Common myeloid progenitor, CD34-positive (primary cell): ENCODE measurements at regions not wholly inside any gene's neighbourhood (a gene's known extent, or its start where the extent isn't known, plus 50 kb on each side); places are given as distances from the start of the nearest gene placed in this dataset.

Experiments used
- CTCF ChIA-PET: fragments of 350-600 bp; sonication (Branson Sonifier 250); formaldehyde crosslinking; loops from one replicate; lab custom pipeline; 2021; ENCODE audit warnings: antibody characterized with exemption; lab: Charles Lee
- POLR2A ChIA-PET: fragments of 350-600 bp; sonication (Branson Sonifier 250); formaldehyde crosslinking; loops from one replicate; lab custom pipeline; 2021; ENCODE audit warnings: antibody characterized with exemption; lab: Charles Lee
- DNase-seq, 3 donors: peaks; one replicate each; pipeline versions ENCODE4 v3.0.0 to v3.0.0-alpha.2; 2013
- H3K27ac ChIP-seq, 2 experiments: 1 replicate in 1 of 2; 2 replicates in 1 of 2; pipeline ENCODE4 v1.7.0; 2013; ENCODE audit warnings: inconsistent platforms in 2 of 2, low read length in 2 of 2, mild to moderate bottlenecking in 2 of 2, low read depth in 1 of 2, moderate library complexity in 1 of 2; ENCODE audit not compliant: severe bottlenecking in 2 of 2, insufficient read depth in 1 of 2, poor library complexity in 1 of 2
- H3K27me3 ChIP-seq, 5 experiments: replicated peaks in 2 of 5; 1 replicate in 3 of 5; 2 replicates in 2 of 5; pipeline versions ENCODE4 v1.6.1 to v1.7.0; 2013; ENCODE audit warnings: low read length in 4 of 5, mild to moderate bottlenecking in 2 of 5, moderate library complexity in 2 of 5, inconsistent platforms in 1 of 5; ENCODE audit not compliant: insufficient read depth in 5 of 5, control insufficient read depth in 4 of 5
- H3K36me3 ChIP-seq, 4 experiments: 1 replicate in 2 of 4; 2 replicates in 2 of 4; pipeline versions ENCODE4 v1.6.1 to v1.7.0; 2013; ENCODE audit warnings: low read length in 3 of 4, control low read depth in 1 of 4, mild to moderate bottlenecking in 1 of 4; ENCODE audit not compliant: control insufficient read depth in 4 of 4, insufficient read depth in 4 of 4
- H3K4me1 ChIP-seq, 4 experiments: 1 replicate in 3 of 4; 2 replicates in 1 of 4; pipeline versions ENCODE4 v1.6.1 to v1.7.1; 2013; ENCODE audit warnings: low read length in 3 of 4, mild to moderate bottlenecking in 3 of 4, control low read depth in 1 of 4, inconsistent platforms in 1 of 4, moderate library complexity in 1 of 4; ENCODE audit not compliant: control insufficient read depth in 4 of 4, insufficient read depth in 4 of 4; ENCODE audit errors: control extremely low read depth in 1 of 4
- H3K4me3 ChIP-seq, 7 experiments: 1 replicate in 4 of 7; 2 replicates in 3 of 7; pipeline versions ENCODE4 v1.5.1 to v1.7.0; 2013; ENCODE audit warnings: mild to moderate bottlenecking in 7 of 7, low read length in 6 of 7, moderate library complexity in 6 of 7, inconsistent platforms in 2 of 7, low read depth in 2 of 7, control low read depth in 1 of 7; ENCODE audit not compliant: insufficient read depth in 4 of 7, control insufficient read depth in 1 of 7; ENCODE audit errors: extremely low read depth in 1 of 7
- H3K9me3 ChIP-seq, 5 experiments: 1 replicate in 4 of 5; 2 replicates in 1 of 5; pipeline versions ENCODE4 v1.6.1 to v1.7.1; 2013; ENCODE audit warnings: low read length in 4 of 5, mild to moderate bottlenecking in 2 of 5, inconsistent platforms in 1 of 5, low read depth in 1 of 5, moderate library complexity in 1 of 5; ENCODE audit not compliant: control insufficient read depth in 4 of 5, insufficient read depth in 2 of 5; ENCODE audit errors: control extremely low read depth in 1 of 5
- WGBS: methylation state at CpG from one replicate; pipeline ENCODE4 v1.1.5; 2013; ENCODE audit not compliant: insufficient coverage; 5-methylcytosine and 5-hydroxymethylcytosine counted together

DNA sequence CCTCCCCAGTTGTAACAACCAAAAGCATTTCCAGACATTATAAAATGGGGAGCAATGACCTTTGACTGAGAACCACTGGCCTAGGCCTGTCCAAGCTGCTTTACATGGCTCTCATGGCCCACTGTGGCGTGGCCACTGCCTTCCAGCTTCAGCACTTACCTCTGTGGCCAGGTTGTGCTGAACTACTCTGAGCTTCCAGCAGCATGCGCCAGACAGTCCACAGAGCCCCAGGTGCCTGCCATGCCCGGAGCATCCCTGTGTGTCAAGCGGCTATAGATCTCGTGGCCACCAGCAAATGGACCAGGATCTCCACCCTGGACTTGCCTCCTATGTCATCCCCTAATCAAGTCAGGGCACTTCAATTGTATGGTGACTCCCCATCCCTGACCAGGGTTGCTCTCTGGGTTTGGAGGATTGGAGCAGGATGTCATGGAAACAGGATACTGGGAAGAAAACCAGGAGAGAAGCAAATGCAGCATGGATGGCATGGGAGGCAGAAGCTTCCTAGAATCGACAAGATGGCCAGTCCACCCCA lies 199.7 kb downstream of the UACA start:
- Histone ChIP-seq H3K36me3 (no peaks in the 10 kb centered on the region), H3K27ac (no peak overlapping the region), H3K9me3 (no peaks in the 10 kb centered on the region), H3K4me3 (no peak overlapping the region), H3K4me1 (peaks cover 9 to 43% (median 33%) of the 10 kb centered on the region in 4 experiments), H3K27me3 (no peaks in the 10 kb centered on the region)
- POLR2A ChIA-PET, result no interaction called here
- CTCF ChIA-PET, result interaction anchor here (1.1 to 2.6 kb wide), 6 partner anchors 9 to 59 kb away, joined by 3 to 8 read pairs (median 5); no protein-coding TSS in a partner anchor
- no peak for DNase-seq
- WGBS, result 100% methylated on average over 5 of the region's 6 CpGs

DNA sequence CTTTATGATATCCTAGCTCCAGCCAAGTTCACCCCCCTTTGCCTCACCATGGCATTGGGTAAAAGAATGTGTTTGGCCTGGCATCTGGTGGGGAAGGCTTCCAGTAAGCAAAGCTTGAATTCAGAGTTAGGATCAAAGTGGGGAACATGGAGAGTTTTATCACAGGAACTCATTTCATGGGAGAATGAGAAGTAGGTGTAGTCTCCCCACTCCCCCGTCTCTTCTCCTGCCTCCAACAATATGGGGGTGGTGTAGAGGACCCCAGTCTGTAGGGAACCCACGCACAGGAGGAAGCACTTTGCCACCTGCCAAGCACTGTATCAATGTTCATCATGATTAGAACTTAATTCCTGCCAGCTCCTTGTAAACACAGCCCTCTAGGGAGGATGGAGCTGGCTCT lies 200.5 kb downstream of the UACA start:
- POLR2A ChIA-PET, result no interaction called here
- Histone ChIP-seq H3K36me3 (no peaks in the 10 kb centered on the region), H3K27ac (no peak overlapping the region), H3K4me1 (peaks cover 9 to 50% (median 40%) of the 10 kb centered on the region in 4 experiments), H3K9me3 (no peaks in the 10 kb centered on the region), H3K27me3 (no peaks in the 10 kb centered on the region), H3K4me3 (no peak overlapping the region)
- 100% methylated on average over 2 of the region's 2 CpGs for WGBS
- DNase-seq, result no peak
- CTCF ChIA-PET, result interaction anchor here (0.7 to 2.6 kb wide), 10 partner anchors 8 to 73 kb away, joined by 3 to 8 read pairs (median 4); no protein-coding TSS in a partner anchor

DNA sequence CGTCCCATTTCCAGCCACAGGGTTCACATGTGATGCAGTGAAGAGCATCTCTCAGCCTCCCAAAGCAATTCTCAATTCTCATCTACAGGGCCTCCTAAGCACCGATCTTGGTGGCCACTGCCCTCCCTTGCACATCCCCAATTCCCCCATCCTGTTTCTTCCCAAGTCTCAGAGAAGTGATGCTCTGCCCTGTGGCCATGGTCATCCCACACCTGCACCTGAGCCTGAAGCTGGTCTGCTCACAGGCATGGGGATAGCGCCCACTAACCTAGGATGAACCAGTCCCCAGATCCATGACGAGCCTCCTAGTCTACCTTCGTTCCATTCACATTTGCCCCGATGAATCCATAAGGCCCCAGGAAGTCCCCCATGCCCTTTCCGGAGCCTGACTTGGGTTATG lies 201.5 kb downstream of the UACA start:
- H3K27me3 ChIP-seq, result no peaks in the 10 kb centered on the region
- H3K9me3 ChIP-seq, result no peaks in the 10 kb centered on the region
- CTCF ChIA-PET, result interaction anchor here (1.0 to 2.3 kb wide), 7 partner anchors 10 to 96 kb away, joined by 3 to 8 read pairs (median 3); no protein-coding TSS in a partner anchor
- no peak for DNase-seq
- H3K4me1 ChIP-seq, result peaks cover 9 to 58% (median 45%) of the 10 kb centered on the region in 4 experiments
- H3K27ac ChIP-seq, result no peak overlapping the region
- POLR2A ChIA-PET, result no interaction called here
- H3K36me3 ChIP-seq, result no peaks in the 10 kb centered on the region
- WGBS, result 94% methylated on average over 7 of the region's 7 CpGs
- H3K4me3 ChIP-seq, result no peak overlapping the region

DNA sequence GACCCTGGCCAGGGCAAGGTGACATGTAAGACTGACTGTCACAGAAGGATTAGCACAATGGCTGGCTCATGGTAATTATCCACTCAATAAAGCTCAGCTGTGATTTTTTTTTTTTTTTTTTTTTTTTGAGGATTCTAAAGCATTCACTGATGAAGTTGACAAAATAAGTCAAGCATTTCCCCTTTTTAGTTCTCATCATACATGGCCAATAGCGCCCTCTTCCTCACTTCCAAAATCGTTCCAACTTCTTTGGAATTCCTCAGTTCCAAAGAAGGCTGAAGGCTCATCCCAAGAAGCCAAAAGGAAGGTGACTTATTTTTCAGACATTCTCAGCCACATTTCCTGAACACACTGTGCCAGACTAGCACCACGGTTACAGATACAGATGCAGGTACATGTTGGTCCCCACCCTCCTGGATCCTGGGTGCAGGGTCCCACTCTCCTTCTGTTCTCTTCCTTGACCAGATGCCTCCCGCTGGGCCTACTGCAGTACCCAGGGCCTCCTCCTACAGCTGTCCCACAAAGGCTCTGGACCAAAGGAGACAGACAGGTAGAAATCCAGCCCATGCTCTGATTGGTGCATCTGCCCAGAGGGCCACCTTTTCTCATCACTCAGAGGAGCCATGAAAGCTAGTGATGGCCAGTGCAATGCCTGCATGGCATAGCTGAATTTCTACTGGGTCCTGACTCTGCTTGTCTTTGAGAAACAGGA lies 202.6 kb downstream of the UACA start:
- Histone ChIP-seq H3K4me3 (no peak overlapping the region), H3K27ac (no peak overlapping the region), H3K27me3 (no peaks in the 10 kb centered on the region), H3K36me3 (no peaks in the 10 kb centered on the region), H3K4me1 (peaks cover 9 to 58% (median 41%) of the 10 kb centered on the region in 4 experiments), H3K9me3 (no peaks in the 10 kb centered on the region)
- 33% methylated on average over 3 of the region's 4 CpGs for WGBS
- POLR2A ChIA-PET, result interaction anchor here (0.6 to 0.7 kb wide), 2 partner anchors 13 to 463 kb away, joined by 4 to 5 read pairs; partner anchors contain the start of gene TLE3
- CTCF ChIA-PET, result interaction anchor here (1.0 to 1.4 kb wide), 3 partner anchors 43 to 95 kb away, joined by 3 to 6 read pairs (median 3); no protein-coding TSS in a partner anchor
- DNase-seq, result peak in 1 of 3 donors; percentile 15

DNA sequence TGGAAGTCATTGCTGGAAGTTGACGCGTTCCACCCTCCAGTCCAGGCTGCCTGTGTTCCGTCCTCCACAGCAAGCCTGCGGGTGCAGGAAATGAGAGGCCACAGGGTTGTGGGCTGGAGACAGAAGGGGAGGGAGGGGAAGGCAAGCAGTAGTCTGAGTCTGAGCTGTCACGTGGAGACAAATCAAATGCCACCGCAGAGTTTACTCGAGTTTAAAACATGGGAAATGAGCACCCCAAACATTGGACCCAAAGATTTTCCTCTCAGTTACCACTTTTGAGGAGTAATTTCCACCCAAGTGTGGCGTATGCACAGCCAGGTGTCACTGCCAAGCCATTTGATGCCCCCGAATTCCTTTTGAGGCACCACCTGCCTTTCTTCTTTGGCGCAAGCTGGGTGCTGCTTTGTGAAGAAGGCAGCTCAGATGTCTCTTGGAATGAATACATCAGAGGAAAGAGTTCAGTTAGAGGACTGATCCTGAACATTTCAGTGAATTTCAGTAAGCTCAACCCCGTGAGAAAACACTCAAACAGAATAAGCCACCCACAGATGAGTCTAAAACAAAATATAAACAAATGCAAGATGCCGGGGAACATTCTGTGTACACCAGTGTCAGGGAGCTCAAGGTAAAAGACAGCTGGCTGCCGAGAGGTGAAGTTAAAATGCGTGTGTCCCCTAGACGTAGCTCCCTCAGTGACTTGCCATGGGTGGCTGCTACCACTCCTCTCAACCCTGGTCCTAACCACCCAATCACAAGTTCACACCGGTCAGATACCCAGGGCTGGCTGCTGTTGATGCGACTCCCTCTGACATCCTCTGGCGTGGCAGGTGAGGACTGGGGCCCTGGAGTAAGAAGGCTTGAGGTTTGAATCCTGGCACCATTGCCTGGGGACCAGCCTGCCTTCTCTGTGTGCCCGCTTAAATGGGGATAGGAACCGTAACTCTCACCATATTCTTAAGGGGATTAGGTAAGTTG lies 203.8 kb downstream of the UACA start:
- no peaks in the 10 kb centered on the region for H3K36me3 ChIP-seq
- peaks cover 9 to 55% (median 41%) of the 10 kb centered on the region in 4 experiments for H3K4me1 ChIP-seq
- CTCF ChIA-PET, result interaction anchor here (0.8 to 2.2 kb wide), 11 partner anchors 10 to 1084 kb away, joined by 3 to 6 read pairs (median 5); no protein-coding TSS in a partner anchor
- POLR2A ChIA-PET, result interaction anchor here (0.7 kb wide), 1 partner anchor 462 kb away, joined by 5 read pairs; the partner anchor contains the start of gene TLE3
- peak overlapping the region in 5 of 7 experiments; percentile 15 to 74 (median 41) for H3K4me3 ChIP-seq
- DNase-seq, result peak; percentile 81 to 97 (median 95)
- H3K9me3 ChIP-seq, result no peaks in the 10 kb centered on the region
- no peaks in the 10 kb centered on the region for H3K27me3 ChIP-seq
- H3K27ac ChIP-seq, result no peak overlapping the region
- WGBS, result 47% methylated on average over 12 of the region's 20 CpGs

DNA sequence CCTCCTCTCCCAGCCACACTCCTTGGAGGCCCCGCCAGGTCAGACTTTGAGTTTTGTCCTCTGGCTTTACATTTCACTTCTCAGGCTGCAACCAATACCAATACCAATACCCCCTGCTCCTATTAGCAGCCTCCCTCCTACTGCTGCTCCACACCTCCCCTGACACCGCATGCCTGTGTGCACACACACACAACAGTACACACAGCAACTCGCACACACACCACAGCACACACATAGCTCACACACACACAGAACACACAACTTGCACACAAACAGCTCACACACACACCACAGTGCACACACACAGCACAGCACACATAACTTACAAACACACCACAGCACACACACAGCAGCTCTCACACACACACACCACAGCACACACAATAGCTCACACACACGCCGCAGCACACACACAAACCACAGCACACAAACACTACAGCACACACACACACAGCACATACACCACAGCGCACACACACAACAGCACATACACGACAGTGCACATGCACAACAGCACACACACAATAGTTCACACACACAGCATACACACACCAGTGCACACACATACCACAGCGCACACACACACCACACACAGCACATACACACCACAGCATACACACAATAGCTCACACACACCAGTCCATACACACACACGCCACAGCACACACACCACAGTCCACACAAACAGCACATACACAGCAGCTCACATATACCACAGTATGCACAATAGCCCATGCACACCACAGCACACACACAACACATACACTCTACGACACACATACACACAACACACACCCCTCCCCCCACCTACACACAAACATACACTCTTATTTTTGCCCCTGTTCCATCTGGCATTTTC lies 204.7 kb downstream of the UACA start:
- no peak for DNase-seq
- Histone ChIP-seq H3K9me3 (no peaks in the 10 kb centered on the region), H3K4me3 (peak overlapping the region in 4 of 7 experiments; percentile 15 to 74 (median 48)), H3K27ac (no peak overlapping the region), H3K27me3 (no peaks in the 10 kb centered on the region), H3K36me3 (no peaks in the 10 kb centered on the region), H3K4me1 (peaks cover 9 to 55% (median 41%) of the 10 kb centered on the region in 4 experiments)
- ChIA-PET POLR2A (no interaction called here), CTCF (interaction anchor here (0.6 to 2.2 kb wide), 8 partner anchors 11 to 1083 kb away, joined by 3 to 6 read pairs (median 5); no protein-coding TSS in a partner anchor)
- 67% methylated on average over 5 of the region's 10 CpGs for WGBS
